ENCODE measurements at regions not wholly inside any gene's neighbourhood (a gene's known extent, or its start where the extent isn't known, plus 50 kb on each side); places are given as distances from the start of the nearest gene placed in this dataset.

GRCh38 chr17:83196024-83196365 lies 116.6 kb downstream of the METRNL start:
- Histone ChIP-seq H3K4me2 (no peak overlapping the region), H2AFZ (no peak overlapping the region)
- no peak for DNase-seq

GRCh38 chr17:83196366-83196765 lies 117.0 kb downstream of the METRNL start:
- TF ChIP-seq CTCF (conservative IDR thresholded peaks at IDR 0.05) (no peak), EZH2 (IDR thresholded peaks at IDR 0.05; ENCODE audit: low read depth) (no peak)
- CTCF ChIA-PET, result no interaction called here

More at GRCh38 chr17:83196024-83196365, 116.6 kb downstream of the METRNL start:
- CTCF ChIA-PET, result no interaction called here
- intact Hi-C loops (cut with micrococcal nuclease; ENCODE audit: unreplicated experiment), result no loop called here
- BruUV-seq (replicated peaks), result no TSS peak
- Histone ChIP-seq H3K36me3 (ENCODE audit: low read depth) (no peaks in the 10 kb centered on the region), H3K4me3 (no peak overlapping the region), H3F3A (ENCODE audit: insufficient read depth, low read depth) (peaks cover 11% of the 10 kb centered on the region), H3K9me2 (ENCODE audit: insufficient read depth) (no peaks in the 10 kb centered on the region), H3K9me3 (ENCODE audit: insufficient read depth, low read depth) (no peaks in the 10 kb centered on the region), H3K27me3 (ENCODE audit: insufficient read depth, low read depth) (no peaks in the 10 kb centered on the region), H4K20me1 (ENCODE audit: insufficient read depth) (no peaks in the 10 kb centered on the region), H3K4me1 (replicated peaks; ENCODE audit: insufficient read depth) (peaks cover 22% of the 10 kb centered on the region), H3K79me2 (ENCODE audit: low read depth) (no peaks in the 10 kb centered on the region), H3K27ac (no peak overlapping the region)
- POLR2A ChIA-PET (ENCODE audit: unreplicated experiment), result no interaction called here
- TF ChIP-seq EZH2 (IDR thresholded peaks at IDR 0.05; ENCODE audit: low read depth), result no peak
- no peak for TF ChIP-seq CTCF (conservative IDR thresholded peaks at IDR 0.05)

GRCh38 chr17:83196973-83197880 lies 117.8 kb downstream of the METRNL start:
- BruUV-seq (replicated peaks), result no TSS peak
- H2AFZ ChIP-seq, result no peak overlapping the region
- CTCF ChIA-PET, result interaction anchor here (1.7 kb wide), 1 partner anchor 120 kb away, joined by 3 read pairs; no protein-coding TSS in a partner anchor
- TF ChIP-seq CTCF (conservative IDR thresholded peaks at IDR 0.05) (no peak), EZH2 (IDR thresholded peaks at IDR 0.05; ENCODE audit: low read depth) (no peak)
- H3K4me3 ChIP-seq, result no peak overlapping the region
- DNase-seq, result no peak
- no peak overlapping the region for H3K4me2 ChIP-seq
- peaks cover 16% of the 10 kb centered on the region for H3F3A ChIP-seq (ENCODE audit: insufficient read depth, low read depth)
- no peak overlapping the region for H3K27ac ChIP-seq
- H3K27me3 ChIP-seq (ENCODE audit: insufficient read depth, low read depth), result no peaks in the 10 kb centered on the region
- H4K20me1 ChIP-seq (ENCODE audit: insufficient read depth), result no peaks in the 10 kb centered on the region
- POLR2A ChIA-PET (ENCODE audit: unreplicated experiment), result no interaction called here
- H3K36me3 ChIP-seq (ENCODE audit: low read depth), result no peaks in the 10 kb centered on the region
- no peaks in the 10 kb centered on the region for H3K9me3 ChIP-seq (ENCODE audit: insufficient read depth, low read depth)
- H3K4me1 ChIP-seq (replicated peaks; ENCODE audit: insufficient read depth), result peaks cover 23% of the 10 kb centered on the region
- no peaks in the 10 kb centered on the region for H3K9me2 ChIP-seq (ENCODE audit: insufficient read depth)
- intact Hi-C loops (cut with micrococcal nuclease; ENCODE audit: unreplicated experiment), result no loop called here
- no peaks in the 10 kb centered on the region for H3K79me2 ChIP-seq (ENCODE audit: low read depth)

More at GRCh38 chr17:83196366-83196765, 117.0 kb downstream of the METRNL start:
- Histone ChIP-seq H3F3A (ENCODE audit: insufficient read depth, low read depth) (peaks cover 15% of the 10 kb centered on the region), H3K4me1 (replicated peaks; ENCODE audit: insufficient read depth) (peaks cover 23% of the 10 kb centered on the region), H4K20me1 (ENCODE audit: insufficient read depth) (no peaks in the 10 kb centered on the region), H2AFZ (no peak overlapping the region), H3K9me2 (ENCODE audit: insufficient read depth) (no peaks in the 10 kb centered on the region), H3K27me3 (ENCODE audit: insufficient read depth, low read depth) (no peaks in the 10 kb centered on the region), H3K4me3 (no peak overlapping the region), H3K4me2 (no peak overlapping the region), H3K79me2 (ENCODE audit: low read depth) (no peaks in the 10 kb centered on the region), H3K27ac (no peak overlapping the region), H3K36me3 (ENCODE audit: low read depth) (no peaks in the 10 kb centered on the region), H3K9me3 (ENCODE audit: insufficient read depth, low read depth) (no peaks in the 10 kb centered on the region)
- intact Hi-C loops (cut with micrococcal nuclease; ENCODE audit: unreplicated experiment), result no loop called here
- no TSS peak for BruUV-seq (replicated peaks)
- DNase-seq, result no peak
- POLR2A ChIA-PET (ENCODE audit: unreplicated experiment), result no interaction called here

Measured in PC-9 (cell line).